Esophagus muscularis mucosa (tissue), 3 donors: ENCODE measurements at regions not wholly inside any gene's neighbourhood (a gene's known extent, or its start where the extent isn't known, plus 50 kb on each side); places are given as distances from the start of the nearest gene placed in this dataset.

Experiments
- POLR2A ChIP-seq: fragments of 450-650 bp; IDR thresholded peaks from one replicate; pipeline ENCODE4 v1.6.1; 2017; ENCODE audit warnings: antibody characterized with exemption, moderate library complexity, mild to moderate bottlenecking, low read depth
- POLR2AphosphoS5 ChIP-seq, 2 donors: sonication (generic); formaldehyde crosslinking; IDR thresholded peaks; one replicate each; pipeline ENCODE4 v1.6.1; 2017; ENCODE audit warnings: antibody characterized with exemption in 2 of 2
- TF ChIP-seq, protein P1 (sequence below), 3 experiments: fragments of 200-600 bp in 2 of 3; fragments of 450-650 bp in 1 of 3; sonication (generic) in 2 of 3; IDR thresholded peaks; one replicate each; pipeline ENCODE4 v1.5.1; 2017 to 2019; ENCODE audit warnings: antibody characterized with exemption in 3 of 3, mild to moderate bottlenecking in 2 of 3, moderate library complexity in 1 of 3

DNA sequence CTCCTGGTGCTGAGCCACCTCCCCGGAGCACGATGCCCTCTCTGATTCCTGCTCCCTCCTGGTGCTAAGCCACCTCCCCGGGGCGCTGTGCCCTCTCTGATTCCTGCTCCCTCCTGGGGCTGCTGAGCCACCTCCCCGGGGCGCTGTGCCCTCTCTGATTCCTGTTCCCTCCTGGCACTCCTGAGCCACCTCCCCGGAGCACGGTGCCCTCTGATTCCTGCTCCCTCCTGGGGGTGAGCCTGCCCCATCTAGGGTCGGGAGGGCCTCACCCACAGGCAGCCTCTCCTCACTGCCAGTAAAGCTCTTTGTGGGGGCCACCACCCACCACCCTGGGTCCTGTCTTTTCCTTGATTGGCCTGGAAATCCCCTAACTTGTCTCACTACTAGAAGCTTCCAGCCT lies 327.6 kb upstream of the SFSWAP start:
- TF ChIP-seq, protein P1, sequence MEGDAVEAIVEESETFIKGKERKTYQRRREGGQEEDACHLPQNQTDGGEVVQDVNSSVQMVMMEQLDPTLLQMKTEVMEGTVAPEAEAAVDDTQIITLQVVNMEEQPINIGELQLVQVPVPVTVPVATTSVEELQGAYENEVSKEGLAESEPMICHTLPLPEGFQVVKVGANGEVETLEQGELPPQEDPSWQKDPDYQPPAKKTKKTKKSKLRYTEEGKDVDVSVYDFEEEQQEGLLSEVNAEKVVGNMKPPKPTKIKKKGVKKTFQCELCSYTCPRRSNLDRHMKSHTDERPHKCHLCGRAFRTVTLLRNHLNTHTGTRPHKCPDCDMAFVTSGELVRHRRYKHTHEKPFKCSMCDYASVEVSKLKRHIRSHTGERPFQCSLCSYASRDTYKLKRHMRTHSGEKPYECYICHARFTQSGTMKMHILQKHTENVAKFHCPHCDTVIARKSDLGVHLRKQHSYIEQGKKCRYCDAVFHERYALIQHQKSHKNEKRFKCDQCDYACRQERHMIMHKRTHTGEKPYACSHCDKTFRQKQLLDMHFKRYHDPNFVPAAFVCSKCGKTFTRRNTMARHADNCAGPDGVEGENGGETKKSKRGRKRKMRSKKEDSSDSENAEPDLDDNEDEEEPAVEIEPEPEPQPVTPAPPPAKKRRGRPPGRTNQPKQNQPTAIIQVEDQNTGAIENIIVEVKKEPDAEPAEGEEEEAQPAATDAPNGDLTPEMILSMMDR (IDR thresholded peaks at IDR 0.05) = no peak
- TF ChIP-seq POLR2AphosphoS5 (IDR thresholded peaks at IDR 0.05) (no peak), POLR2A (no peak)
